Breast epithelium (tissue), 3 donors: ENCODE measurements at regions not wholly inside any gene's neighbourhood (a gene's known extent, or its start where the extent isn't known, plus 50 kb on each side); places are given as distances from the start of the nearest gene placed in this dataset.

ENCODE experiments used
- CTCF ChIP-seq, 3 donors: fragments of 450-650 bp; IDR thresholded peaks; one replicate each; pipeline ENCODE4 v1.5.1; 2016 to 2017; ENCODE audit warnings: antibody characterized with exemption in 3 of 3, mild to moderate bottlenecking in 3 of 3, moderate library complexity in 3 of 3
- POLR2A ChIP-seq: fragments of 450-650 bp; IDR thresholded peaks from one replicate; pipeline ENCODE4 v1.6.1; 2016; ENCODE audit warnings: antibody characterized with exemption, mild to moderate bottlenecking, moderate library complexity
- POLR2AphosphoS5 ChIP-seq, 3 donors: sonication (generic); formaldehyde crosslinking; IDR thresholded peaks; one replicate each; pipeline ENCODE4 v1.6.1; 2017; ENCODE audit warnings: antibody characterized with exemption in 3 of 3

- TF ChIP-seq CTCF (IDR thresholded peaks at IDR 0.05) (no peak), POLR2AphosphoS5 (IDR thresholded peaks at IDR 0.05) (no peak), POLR2A (no peak)
These were observed 533.2 kb upstream of the FAT1 start for GRCh38 chr4:187256897-187257296.
